ENCODE measurements at regions not wholly inside any gene's neighbourhood (a gene's known extent, or its start where the extent isn't known, plus 50 kb on each side); places are given as distances from the start of the nearest gene placed in this dataset.

- Mint-ChIP-seq H3K4me3 (no peak overlapping the region), H3K36me3 (no peaks in the 10 kb centered on the region), H3K9me3 (no peaks in the 10 kb centered on the region), H3K4me1 (peaks cover 20% of the 10 kb centered on the region), H3K27ac (no peak overlapping the region), H3K27me3 (peaks cover 32% of the 10 kb centered on the region)
- no peak for DNase-seq
Observed at GRCh38 chr6:41425511-41425910, 90.1 kb downstream of the NCR2 start.

GRCh38 chr6:41426438-41426851 is 91.0 kb downstream of the NCR2 start:
- Mint-ChIP-seq H3K27me3 (peaks cover 39% of the 10 kb centered on the region), H3K27ac (no peak overlapping the region), H3K4me1 (peaks cover 20% of the 10 kb centered on the region), H3K4me3 (no peak overlapping the region), H3K36me3 (no peaks in the 10 kb centered on the region), H3K9me3 (no peaks in the 10 kb centered on the region)
- no peak for DNase-seq

- H3K4me3 Mint-ChIP-seq: no peak overlapping the region
- H3K27me3 Mint-ChIP-seq: peaks cover 40% of the 10 kb centered on the region
- H3K9me3 Mint-ChIP-seq: no peaks in the 10 kb centered on the region
- H3K27ac Mint-ChIP-seq: no peak overlapping the region
- peaks cover 20% of the 10 kb centered on the region for H3K4me1 Mint-ChIP-seq
- no peak for DNase-seq
- no peaks in the 10 kb centered on the region for H3K36me3 Mint-ChIP-seq
Observed at GRCh38 chr6:41426888-41427641, 91.7 kb downstream of the NCR2 start.

- Mint-ChIP-seq H3K36me3 (no peaks in the 10 kb centered on the region), H3K9me3 (no peaks in the 10 kb centered on the region), H3K4me1 (peaks cover 20% of the 10 kb centered on the region), H3K27me3 (peaks cover 42% of the 10 kb centered on the region), H3K4me3 (peak overlapping the region; percentile 42), H3K27ac (no peak overlapping the region)
- peak; percentile 29 for DNase-seq
Observed at GRCh38 chr6:41427642-41428335, 92.4 kb downstream of the NCR2 start.

- Mint-ChIP-seq H3K4me3 (peak overlapping the region; percentile 58), H3K9me3 (no peaks in the 10 kb centered on the region), H3K27me3 (peaks cover 40% of the 10 kb centered on the region), H3K27ac (no peak overlapping the region), H3K4me1 (peaks cover 20% of the 10 kb centered on the region), H3K36me3 (no peaks in the 10 kb centered on the region)
- DNase-seq: no peak
Observed at GRCh38 chr6:41428336-41428995, 93.1 kb downstream of the NCR2 start.

GRCh38 chr6:41428996-41429421 is 93.6 kb downstream of the NCR2 start:
- Mint-ChIP-seq H3K4me3 (peak overlapping the region; percentile 58), H3K27ac (no peak overlapping the region), H3K36me3 (no peaks in the 10 kb centered on the region), H3K27me3 (peaks cover 35% of the 10 kb centered on the region), H3K4me1 (peaks cover 20% of the 10 kb centered on the region), H3K9me3 (no peaks in the 10 kb centered on the region)
- DNase-seq: peak; percentile 69

- peaks cover 20% of the 10 kb centered on the region for H3K4me1 Mint-ChIP-seq
- DNase-seq: no peak
- H3K4me3 Mint-ChIP-seq: no peak overlapping the region
- no peak overlapping the region for H3K27ac Mint-ChIP-seq
- no peaks in the 10 kb centered on the region for H3K36me3 Mint-ChIP-seq
- peaks cover 34% of the 10 kb centered on the region for H3K27me3 Mint-ChIP-seq
- no peaks in the 10 kb centered on the region for H3K9me3 Mint-ChIP-seq
Observed at GRCh38 chr6:41429506-41430504, 94.4 kb downstream of the NCR2 start.

GRCh38 chr6:41430875-41431274 is 95.5 kb downstream of the NCR2 start:
- H3K4me3 Mint-ChIP-seq: no peak overlapping the region
- DNase-seq: no peak
- H3K36me3 Mint-ChIP-seq: no peaks in the 10 kb centered on the region
- H3K27me3 Mint-ChIP-seq: peaks cover 34% of the 10 kb centered on the region
- no peaks in the 10 kb centered on the region for H3K9me3 Mint-ChIP-seq
- H3K27ac Mint-ChIP-seq: no peak overlapping the region
- H3K4me1 Mint-ChIP-seq: peaks cover 20% of the 10 kb centered on the region

- no peaks in the 10 kb centered on the region for H3K36me3 Mint-ChIP-seq
- no peaks in the 10 kb centered on the region for H3K9me3 Mint-ChIP-seq
- no peak overlapping the region for H3K4me3 Mint-ChIP-seq
- H3K4me1 Mint-ChIP-seq: peaks cover 15% of the 10 kb centered on the region
- H3K27ac Mint-ChIP-seq: no peak overlapping the region
- H3K27me3 Mint-ChIP-seq: peaks cover 34% of the 10 kb centered on the region
- DNase-seq: no peak
Observed at GRCh38 chr6:41432280-41432679, 96.9 kb downstream of the NCR2 start.

GRCh38 chr6:41434803-41435481 is 99.5 kb downstream of the NCR2 start:
- peaks cover 2% of the 10 kb centered on the region for H3K36me3 Mint-ChIP-seq
- H3K4me1 Mint-ChIP-seq: peaks cover 9% of the 10 kb centered on the region
- H3K9me3 Mint-ChIP-seq: no peaks in the 10 kb centered on the region
- H3K27me3 Mint-ChIP-seq: peaks cover 24% of the 10 kb centered on the region
- no peak for DNase-seq
- no peak overlapping the region for H3K27ac Mint-ChIP-seq
- H3K4me3 Mint-ChIP-seq: no peak overlapping the region

GRCh38 chr6:41437604-41438003 is 102.2 kb downstream of the NCR2 start:
- H3K27ac Mint-ChIP-seq: no peak overlapping the region
- no peak for DNase-seq
- no peak overlapping the region for H3K4me3 Mint-ChIP-seq
- H3K27me3 Mint-ChIP-seq: peaks cover 4% of the 10 kb centered on the region
- peaks cover 31% of the 10 kb centered on the region for H3K4me1 Mint-ChIP-seq
- H3K36me3 Mint-ChIP-seq: peaks cover 3% of the 10 kb centered on the region
- H3K9me3 Mint-ChIP-seq: no peaks in the 10 kb centered on the region

- Mint-ChIP-seq H3K9me3 (no peaks in the 10 kb centered on the region), H3K4me1 (peaks cover 32% of the 10 kb centered on the region), H3K4me3 (no peak overlapping the region), H3K27me3 (peaks cover 7% of the 10 kb centered on the region), H3K27ac (no peak overlapping the region), H3K36me3 (peaks cover 3% of the 10 kb centered on the region)
- DNase-seq: no peak
Observed at GRCh38 chr6:41438746-41439145, 103.3 kb downstream of the NCR2 start.

- Mint-ChIP-seq H3K27ac (peak overlapping the region; percentile 70), H3K4me3 (peak overlapping the region; percentile 55), H3K9me3 (no peaks in the 10 kb centered on the region), H3K27me3 (peaks cover 16% of the 10 kb centered on the region), H3K4me1 (peaks cover 32% of the 10 kb centered on the region), H3K36me3 (peaks cover 3% of the 10 kb centered on the region)
- no peak for DNase-seq
Observed at GRCh38 chr6:41439524-41440418, 104.4 kb downstream of the NCR2 start.

Measured in activated naive CD8-positive, alpha-beta T cell treated with anti-CD3 and anti-CD28 coated beads for 36 hours (primary cell).